ENCODE measurements at regions not wholly inside any gene's neighbourhood (a gene's known extent, or its start where the extent isn't known, plus 50 kb on each side); places are given as distances from the start of the nearest gene placed in this dataset.
"Not testable (repeated sequence)": the region's sequence is repeated elsewhere in the genome, so short reads cannot be mapped to it uniquely, and the experiment has no call there.

DNA sequence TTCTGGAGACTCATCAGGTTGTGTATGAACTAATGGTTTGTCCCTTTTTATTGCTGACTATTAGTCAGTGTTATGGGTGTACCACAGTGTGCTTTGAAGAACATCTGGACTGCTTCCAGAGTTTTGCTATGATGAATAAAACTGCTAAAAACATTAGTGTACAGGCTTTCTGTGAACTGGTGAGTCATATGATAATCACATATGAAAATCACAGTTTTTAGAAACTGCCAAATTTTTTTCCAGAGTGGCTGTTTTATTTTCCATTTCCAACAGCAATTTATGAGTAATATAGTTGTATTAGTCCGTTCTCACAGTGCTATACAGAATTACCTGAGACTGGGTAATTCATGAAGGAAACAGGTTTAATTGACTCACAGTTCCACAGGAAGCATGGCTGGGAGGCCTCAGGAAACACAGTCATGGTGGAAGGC lies 281.2 kb upstream of the VSTM2A start:
- TF ChIP-seq, protein P1, sequence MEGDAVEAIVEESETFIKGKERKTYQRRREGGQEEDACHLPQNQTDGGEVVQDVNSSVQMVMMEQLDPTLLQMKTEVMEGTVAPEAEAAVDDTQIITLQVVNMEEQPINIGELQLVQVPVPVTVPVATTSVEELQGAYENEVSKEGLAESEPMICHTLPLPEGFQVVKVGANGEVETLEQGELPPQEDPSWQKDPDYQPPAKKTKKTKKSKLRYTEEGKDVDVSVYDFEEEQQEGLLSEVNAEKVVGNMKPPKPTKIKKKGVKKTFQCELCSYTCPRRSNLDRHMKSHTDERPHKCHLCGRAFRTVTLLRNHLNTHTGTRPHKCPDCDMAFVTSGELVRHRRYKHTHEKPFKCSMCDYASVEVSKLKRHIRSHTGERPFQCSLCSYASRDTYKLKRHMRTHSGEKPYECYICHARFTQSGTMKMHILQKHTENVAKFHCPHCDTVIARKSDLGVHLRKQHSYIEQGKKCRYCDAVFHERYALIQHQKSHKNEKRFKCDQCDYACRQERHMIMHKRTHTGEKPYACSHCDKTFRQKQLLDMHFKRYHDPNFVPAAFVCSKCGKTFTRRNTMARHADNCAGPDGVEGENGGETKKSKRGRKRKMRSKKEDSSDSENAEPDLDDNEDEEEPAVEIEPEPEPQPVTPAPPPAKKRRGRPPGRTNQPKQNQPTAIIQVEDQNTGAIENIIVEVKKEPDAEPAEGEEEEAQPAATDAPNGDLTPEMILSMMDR (IDR thresholded peaks at IDR 0.05; ENCODE audit: insufficient read depth, low read depth, low read length): no peak
- H3K4me3 ChIP-seq (ENCODE audit: low read depth, low read length): no peak overlapping the region
- peak; percentile 30 for DNase-seq (ENCODE audit: low read depth)

DNA sequence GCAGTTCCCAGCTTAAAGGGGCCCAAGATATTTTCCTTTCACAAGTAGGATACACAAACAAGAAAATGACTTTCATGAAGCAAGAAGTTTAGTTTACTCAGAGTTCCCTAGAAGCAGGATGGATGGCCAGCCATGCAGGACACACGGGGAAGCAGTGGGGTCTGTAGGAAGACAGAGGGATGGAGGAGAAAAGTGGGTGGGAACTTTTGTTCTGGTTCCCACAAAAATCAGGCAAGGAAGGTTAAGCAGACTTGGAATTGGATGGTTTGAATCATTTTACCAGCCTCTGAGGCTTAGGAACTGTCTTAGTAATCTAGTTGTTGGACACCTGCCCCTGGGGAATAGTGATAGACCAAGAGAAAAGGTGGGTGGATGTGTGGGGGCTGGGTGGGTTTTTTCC lies 263.3 kb upstream of the VSTM2A start:
- no peak for DNase-seq (ENCODE audit: low read depth)
- TF ChIP-seq, protein P1 (IDR thresholded peaks at IDR 0.05; ENCODE audit: insufficient read depth, low read depth, low read length): no peak

DNA sequence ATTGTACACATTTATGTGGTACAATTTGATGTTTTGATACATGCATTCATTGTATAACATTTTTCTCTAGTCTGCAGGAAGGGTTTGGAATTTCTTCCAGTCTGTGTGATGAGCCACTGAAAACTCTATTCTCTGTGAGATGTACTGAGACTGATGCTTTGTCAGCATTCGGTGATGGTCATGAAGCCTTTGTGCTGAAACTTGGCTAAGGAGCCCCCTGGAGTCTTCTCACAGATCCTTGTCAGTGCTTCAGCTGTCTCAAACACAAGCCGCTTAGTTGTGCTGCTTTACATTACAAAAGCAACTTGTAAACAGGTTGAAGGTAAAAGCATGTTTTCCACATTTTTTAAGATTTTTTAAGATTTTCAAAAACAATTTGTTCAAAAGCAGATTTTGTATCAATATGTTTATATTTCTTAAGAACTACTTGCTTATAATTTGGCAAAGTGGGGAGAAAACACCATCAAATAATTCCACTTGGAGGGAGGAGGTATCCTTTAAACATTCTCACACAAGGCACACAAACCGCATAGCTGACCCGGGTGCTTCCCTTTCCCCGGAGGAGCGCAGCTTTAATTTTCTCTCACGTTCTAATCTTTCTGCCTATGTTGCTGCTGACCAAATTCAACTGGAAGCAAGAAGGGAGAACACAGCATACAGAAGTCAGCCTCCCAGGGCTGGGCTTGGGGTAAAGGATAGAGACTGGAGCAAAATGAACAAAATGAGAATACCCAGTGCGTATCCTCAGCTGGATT lies 249.8 kb upstream of the VSTM2A start:
- TF ChIP-seq, protein P1 (IDR thresholded peaks at IDR 0.05; ENCODE audit: insufficient read depth, low read depth, low read length): no peak
- DNase-seq (ENCODE audit: low read depth): no peak
- no peak overlapping the region for H3K4me3 ChIP-seq (ENCODE audit: low read depth, low read length)

More for the DNA sequence above, 263.3 kb upstream of the VSTM2A start:
- no peak overlapping the region for H3K4me3 ChIP-seq (ENCODE audit: low read depth, low read length)

DNA sequence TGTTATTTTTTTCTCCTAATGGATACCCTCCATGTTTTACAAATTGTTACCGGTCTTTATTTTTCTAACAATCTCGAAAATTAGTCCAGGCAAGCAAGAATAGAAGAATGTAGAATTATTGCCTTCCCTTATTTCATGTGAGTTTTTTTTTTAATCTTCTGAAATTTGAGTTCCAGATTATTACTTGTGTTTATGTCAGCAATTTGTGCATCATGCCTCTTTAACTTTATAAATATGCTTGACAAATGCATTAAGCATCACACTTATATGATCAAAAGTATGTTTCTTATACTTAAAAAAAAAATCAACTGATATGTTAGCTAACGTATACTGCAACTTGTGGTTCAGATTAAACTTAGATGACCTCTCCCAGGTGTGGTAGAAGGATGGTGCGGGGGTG lies 242.7 kb upstream of the VSTM2A start:
- no peak overlapping the region for H3K4me3 ChIP-seq (ENCODE audit: low read depth, low read length)
- TF ChIP-seq, protein P1 (IDR thresholded peaks at IDR 0.05; ENCODE audit: insufficient read depth, low read depth, low read length): no peak
- no peak for DNase-seq (ENCODE audit: low read depth)

DNA sequence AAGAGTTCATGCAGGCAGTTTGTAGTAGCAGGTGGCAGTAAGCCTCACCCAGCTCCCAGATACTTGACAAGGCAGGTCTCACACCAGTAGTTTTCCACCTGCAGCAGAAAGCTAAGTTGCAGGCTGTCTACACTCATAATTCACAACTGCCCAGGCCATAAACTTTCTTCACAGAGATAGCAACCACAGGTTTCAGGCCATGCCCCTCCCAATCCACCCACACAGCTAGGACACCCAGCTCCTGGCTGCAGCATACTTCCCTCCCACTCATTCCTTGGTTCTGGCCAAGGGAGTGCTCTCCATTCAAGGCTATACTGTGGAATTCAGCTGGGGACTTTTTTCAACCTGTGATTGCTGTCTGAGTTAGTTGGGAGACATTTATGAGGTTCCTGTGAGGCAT lies 226.2 kb upstream of the VSTM2A start:
- DNase-seq (ENCODE audit: low read depth); H3K4me3 ChIP-seq (ENCODE audit: low read depth, low read length): not testable (repeated sequence)

DNA sequence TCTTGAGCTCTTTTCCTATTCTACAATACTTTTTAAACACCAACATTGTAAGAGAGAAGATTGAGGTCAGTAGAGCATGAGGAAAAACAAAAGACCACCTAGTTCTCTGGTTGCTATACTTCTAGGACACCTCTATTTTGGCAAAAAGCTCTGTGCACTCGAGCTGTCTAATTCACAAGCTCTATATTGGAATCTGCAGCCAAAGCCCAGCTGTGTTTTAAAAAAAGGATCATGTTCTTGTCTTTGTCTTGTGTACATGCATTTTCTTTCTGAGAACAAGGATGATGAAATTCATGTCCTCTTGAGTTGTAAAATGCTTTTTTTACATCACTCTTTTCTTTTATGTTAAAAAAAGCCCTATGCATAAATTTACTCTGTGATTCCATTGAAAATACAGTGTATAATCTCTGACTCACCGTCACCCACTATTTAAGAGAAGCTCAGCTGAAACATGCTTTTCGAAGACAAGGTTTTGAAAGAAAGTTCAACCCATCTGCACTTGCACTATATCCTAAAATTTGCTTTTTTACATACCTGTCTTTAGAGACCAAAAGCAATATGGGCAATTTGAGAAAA lies 215.5 kb upstream of the VSTM2A start:
- TF ChIP-seq, protein P1 (IDR thresholded peaks at IDR 0.05; ENCODE audit: insufficient read depth, low read depth, low read length): no peak
- no peak overlapping the region for H3K4me3 ChIP-seq (ENCODE audit: low read depth, low read length)
- DNase-seq (ENCODE audit: low read depth): no peak

DNA sequence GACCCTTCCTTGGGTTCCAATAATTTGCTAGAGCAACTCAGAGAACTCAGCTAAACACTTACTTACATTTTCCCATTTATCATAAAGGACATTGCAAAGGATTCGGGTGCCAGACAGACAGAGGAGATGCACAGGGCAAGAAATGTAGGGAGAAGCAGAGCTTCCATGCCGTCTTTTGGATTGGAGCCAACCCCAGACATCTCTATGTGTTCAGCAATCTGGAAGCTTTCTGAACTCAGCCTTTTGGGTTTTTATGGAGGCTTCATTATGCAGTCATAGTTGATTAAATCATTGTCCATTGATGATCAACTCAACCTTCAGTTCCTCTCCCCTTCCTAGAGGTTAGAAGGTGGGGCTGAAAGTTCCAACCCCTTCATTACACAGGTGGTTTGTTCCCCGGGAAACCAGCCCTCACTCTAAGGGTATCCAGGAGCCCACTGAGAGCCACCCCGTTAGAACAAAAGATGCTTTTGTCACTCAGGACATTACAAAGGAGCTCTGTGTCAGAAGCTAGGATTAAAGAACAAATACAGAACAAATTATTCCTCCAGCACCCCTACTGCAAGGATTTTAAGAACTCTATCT lies 211.9 kb upstream of the VSTM2A start:
- no peak for DNase-seq (ENCODE audit: low read depth)
- TF ChIP-seq, protein P1 (IDR thresholded peaks at IDR 0.05; ENCODE audit: insufficient read depth, low read depth, low read length): no peak

More for the DNA sequence above, 211.9 kb upstream of the VSTM2A start:
- H3K4me3 ChIP-seq (ENCODE audit: low read depth, low read length): no peak overlapping the region
